Muscle of back (tissue), 3 donors: ENCODE measurements at regions not wholly inside any gene's neighbourhood (a gene's known extent, or its start where the extent isn't known, plus 50 kb on each side); places are given as distances from the start of the nearest gene placed in this dataset.
"Not testable (repeated sequence)": the region's sequence is repeated elsewhere in the genome, so short reads cannot be mapped to it uniquely, and the experiment has no call there.

ENCODE experiments used
- DNase-seq, 3 donors: peaks; one replicate each; pipeline versions ENCODE4 v3.0.0 to v3.0.0-alpha.2; 2013

GRCh38 chr10:9828110-9828509, 1189.6 kb upstream of the CELF2 start:
- no peak for DNase-seq

GRCh38 chr10:9833942-9834341, 1183.7 kb upstream of the CELF2 start:
- DNase-seq = peak in 1 of 3 donors; percentile 35

- peak in 1 of 3 donors; percentile 21 for DNase-seq
Observed at GRCh38 chr10:9834434-9834833, 1183.2 kb upstream of the CELF2 start.

- DNase-seq = no peak
Observed at GRCh38 chr10:9845075-9845474, 1172.6 kb upstream of the CELF2 start.

GRCh38 chr10:9848278-9848677, 1169.4 kb upstream of the CELF2 start:
- no peak for DNase-seq

- DNase-seq = no peak
Observed at GRCh38 chr10:9848981-9849380, 1168.7 kb upstream of the CELF2 start.

GRCh38 chr10:9850415-9850814, 1167.3 kb upstream of the CELF2 start:
- no peak for DNase-seq

- no peak for DNase-seq
Observed at GRCh38 chr10:9851808-9852207, 1165.9 kb upstream of the CELF2 start.

- DNase-seq = peak; percentile 14 to 59 (median 35)
Observed at GRCh38 chr10:9853405-9854355, 1164.0 kb upstream of the CELF2 start.

GRCh38 chr10:9855451-9855850, 1162.2 kb upstream of the CELF2 start:
- DNase-seq = not testable (repeated sequence)

GRCh38 chr10:9858816-9859215, 1158.9 kb upstream of the CELF2 start:
- no peak for DNase-seq

GRCh38 chr10:9860045-9860444, 1157.6 kb upstream of the CELF2 start:
- DNase-seq = no peak

- DNase-seq = no peak
Observed at GRCh38 chr10:9863559-9864121, 1154.0 kb upstream of the CELF2 start.

GRCh38 chr10:9868499-9868898, 1149.2 kb upstream of the CELF2 start:
- no peak for DNase-seq

GRCh38 chr10:9869205-9869604, 1148.5 kb upstream of the CELF2 start:
- no peak for DNase-seq

- DNase-seq = no peak
Observed at GRCh38 chr10:9869606-9870176, 1148.0 kb upstream of the CELF2 start.

GRCh38 chr10:9875353-9875752, 1142.3 kb upstream of the CELF2 start:
- no peak for DNase-seq

- no peak for DNase-seq
Observed at GRCh38 chr10:9877978-9878377, 1139.7 kb upstream of the CELF2 start.

GRCh38 chr10:9878383-9878782, 1139.3 kb upstream of the CELF2 start:
- no peak for DNase-seq

- DNase-seq = no peak
Observed at GRCh38 chr10:9885761-9886160, 1131.9 kb upstream of the CELF2 start.

- DNase-seq = no peak
Observed at GRCh38 chr10:9886772-9887171, 1130.9 kb upstream of the CELF2 start.

GRCh38 chr10:9895453-9895852, 1122.2 kb upstream of the CELF2 start:
- DNase-seq = no peak

- DNase-seq = no peak
Observed at GRCh38 chr10:9895981-9896380, 1121.7 kb upstream of the CELF2 start.
